Activated T-cell treated with anti-CD3 and anti-CD28 coated beads for 24 hours (primary cell): ENCODE measurements at regions not wholly inside any gene's neighbourhood (a gene's known extent, or its start where the extent isn't known, plus 50 kb on each side); places are given as distances from the start of the nearest gene placed in this dataset.
A peak's percentile ranks its signal among the peaks of the same experiment; 100 is the strongest.
"Not testable (repeated sequence)": the region's sequence is repeated elsewhere in the genome, so short reads cannot be mapped to it uniquely, and the experiment has no call there.

Source experiments
- DNase-seq: peaks from one replicate; pipeline ENCODE4 v3.0.0-alpha.2; 2020; ENCODE audit warnings: low read depth

DNA sequence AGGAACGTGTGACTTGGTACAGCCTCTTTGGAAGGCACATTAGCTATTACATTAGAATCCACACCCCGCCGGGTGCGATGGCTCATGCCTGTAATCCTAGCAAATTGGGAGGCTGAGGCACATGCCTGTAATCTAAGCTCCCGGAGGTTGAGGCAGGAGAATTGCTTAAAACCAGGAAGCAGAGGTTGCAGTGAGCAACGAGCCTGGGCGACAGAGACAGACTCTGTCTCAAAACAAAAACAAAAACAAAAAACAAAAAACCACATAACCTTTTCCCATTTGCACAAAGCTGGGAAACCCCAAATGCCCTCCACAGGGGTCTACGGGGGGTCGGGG lies 82.7 kb upstream of the METTL9 start:
- DNase-seq: not testable (repeated sequence)

DNA sequence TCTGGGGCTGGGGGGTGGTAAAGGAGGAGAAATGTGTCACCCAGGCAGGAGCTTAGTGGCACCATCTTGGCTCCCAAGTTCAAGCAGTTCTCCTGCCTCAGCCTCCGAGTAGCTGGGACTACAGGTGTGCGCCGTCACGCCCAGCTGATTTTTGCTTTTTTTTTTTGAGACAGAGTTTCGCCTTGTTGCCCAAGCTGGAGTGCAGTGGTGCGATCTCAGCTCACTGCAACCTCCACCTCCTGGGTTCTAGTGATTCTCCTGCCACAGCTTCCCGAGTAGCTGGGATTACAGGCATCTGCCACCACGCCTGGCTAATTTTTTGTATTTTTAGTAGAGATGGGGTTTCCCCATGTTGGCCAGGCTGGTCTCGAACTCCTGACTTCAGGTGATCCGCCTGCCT lies 82.1 kb upstream of the METTL9 start:
- DNase-seq: not testable (repeated sequence)

DNA sequence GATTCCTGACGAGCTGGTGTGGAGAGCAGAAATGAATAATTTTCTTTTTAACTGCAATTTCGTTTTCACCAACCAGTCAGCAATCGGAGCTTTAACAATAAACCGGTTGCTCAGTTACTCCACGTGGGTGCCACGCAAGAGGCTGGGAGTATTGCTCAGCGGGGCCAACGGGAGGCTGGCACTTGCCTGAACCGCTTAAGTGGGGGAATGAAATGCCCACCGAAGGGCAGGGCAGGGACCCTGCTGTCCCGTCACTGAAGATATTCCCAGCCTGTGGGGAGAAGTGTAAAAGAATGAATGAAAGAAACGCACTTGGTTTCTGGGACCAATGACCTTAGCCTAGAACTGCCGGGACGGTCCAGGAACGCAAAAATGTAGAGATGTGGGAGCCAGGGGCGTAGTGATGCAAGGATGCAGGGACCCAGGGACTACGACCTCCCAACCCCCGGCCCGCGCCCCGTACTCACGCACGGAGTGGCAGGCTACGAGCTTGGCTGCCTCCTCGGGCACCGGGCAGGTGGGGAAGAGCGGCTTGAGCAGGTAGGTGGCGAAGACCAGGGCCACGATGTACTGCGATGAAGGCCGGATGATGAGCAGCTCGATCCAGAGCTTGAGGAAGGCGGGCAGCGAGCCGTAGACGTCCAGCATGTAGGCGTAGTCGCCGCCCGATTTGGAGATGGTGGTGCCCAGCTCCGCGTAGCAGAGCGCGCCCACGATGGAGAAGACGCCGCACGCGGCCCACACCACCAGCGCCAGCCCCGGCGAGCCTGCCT lies 79.8 kb upstream of the METTL9 start:
- DNase-seq: peak; percentile 45

DNA sequence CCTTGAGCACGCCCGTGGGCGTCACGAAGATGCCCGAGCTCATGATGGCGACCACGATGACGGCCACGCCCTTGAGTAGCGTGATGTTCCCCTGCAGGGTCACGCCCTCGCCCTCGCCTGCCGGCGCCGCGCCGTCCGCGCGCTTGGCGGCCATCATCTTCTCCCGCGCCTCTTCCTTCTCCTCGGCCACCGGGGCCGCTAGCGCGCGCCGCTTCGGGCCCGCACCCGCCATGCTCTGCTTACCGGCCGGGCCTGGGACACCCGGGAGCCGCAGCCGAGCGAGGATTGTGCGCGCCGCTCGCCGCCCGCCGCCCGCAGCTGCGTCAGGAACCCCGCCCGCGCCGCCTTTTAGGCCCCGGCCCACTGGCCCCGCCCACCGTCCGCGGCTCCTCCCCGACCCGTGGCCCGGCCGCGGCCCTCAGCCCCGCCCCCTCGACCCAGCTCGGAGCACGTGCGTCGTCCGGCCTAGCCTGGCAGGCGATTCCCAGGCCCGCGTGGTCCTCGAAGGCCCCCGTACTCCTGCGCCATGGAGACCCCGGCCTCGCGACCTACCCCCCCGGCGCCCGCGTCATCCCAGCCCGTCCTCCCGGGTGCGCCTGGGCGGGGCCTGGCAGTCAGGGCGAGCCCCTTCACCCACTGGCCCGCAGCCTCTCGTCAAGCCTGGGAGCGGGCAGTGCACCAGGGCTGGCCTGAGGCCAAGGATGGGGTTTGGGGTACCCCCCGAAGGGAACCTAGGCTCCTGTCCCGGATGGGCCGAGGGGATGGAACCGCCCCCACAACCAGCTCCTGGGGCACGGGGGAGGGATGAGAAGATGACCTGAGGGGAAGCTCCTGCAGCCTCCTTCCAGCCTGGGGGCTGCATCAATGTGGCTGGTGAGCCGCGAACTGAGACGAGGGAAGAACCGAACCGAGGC lies 79.0 kb upstream of the METTL9 start:
- peak; percentile 96 for DNase-seq

DNA sequence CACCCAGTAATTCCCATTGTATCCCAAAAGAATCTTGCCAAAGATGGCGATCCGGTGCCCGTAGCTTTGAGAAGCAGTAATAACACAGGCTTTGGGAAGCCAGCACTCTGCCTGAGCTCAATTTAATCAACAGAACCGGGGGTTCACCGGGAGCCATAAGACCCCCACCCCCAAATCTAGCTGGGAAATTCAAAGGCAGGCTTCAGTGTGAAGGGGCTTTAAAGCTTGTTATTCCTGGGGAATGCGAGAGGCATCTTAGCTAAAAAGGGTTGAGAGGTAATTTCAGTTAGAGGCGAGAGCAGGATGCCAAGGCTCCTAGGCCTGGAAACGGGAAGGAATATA lies 78.4 kb upstream of the METTL9 start:
- DNase-seq: not testable (repeated sequence)

DNA sequence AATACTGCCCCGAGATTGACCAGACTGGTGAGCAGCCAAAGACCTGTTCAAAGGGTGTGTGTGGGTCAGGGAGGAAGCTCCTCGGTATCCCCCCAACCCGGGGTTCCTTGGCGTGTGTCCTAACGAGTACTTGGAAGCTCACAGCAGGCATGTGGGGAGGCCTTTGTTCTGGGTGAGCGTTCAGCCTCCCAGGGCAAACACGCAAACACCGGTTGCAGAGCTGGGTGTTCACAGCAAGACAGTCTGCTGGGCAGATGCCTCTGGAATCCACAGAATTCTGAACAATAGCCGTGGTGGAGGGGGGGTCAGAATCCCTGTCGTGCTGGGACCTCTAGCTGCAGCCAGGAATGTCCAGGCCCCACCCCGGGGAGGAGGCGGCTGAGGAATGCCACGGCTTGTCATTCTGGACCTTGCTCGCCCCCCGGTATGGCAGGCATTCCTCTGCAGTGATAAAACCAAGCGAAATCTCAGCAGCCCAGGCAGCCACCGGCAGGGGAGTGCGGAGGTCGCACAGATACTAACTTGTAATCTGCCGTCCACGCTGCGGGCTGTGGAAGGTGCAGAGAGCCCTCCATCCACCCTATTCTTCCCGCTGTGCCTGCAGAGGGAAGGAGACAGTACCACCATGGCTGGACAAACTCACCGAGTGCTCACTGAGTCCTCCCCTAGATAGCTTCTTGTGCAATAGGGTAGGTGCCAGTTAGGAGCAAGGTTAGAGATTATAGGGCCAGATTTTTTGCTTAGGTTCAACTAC lies 77.8 kb upstream of the METTL9 start:
- not testable (repeated sequence) for DNase-seq

DNA sequence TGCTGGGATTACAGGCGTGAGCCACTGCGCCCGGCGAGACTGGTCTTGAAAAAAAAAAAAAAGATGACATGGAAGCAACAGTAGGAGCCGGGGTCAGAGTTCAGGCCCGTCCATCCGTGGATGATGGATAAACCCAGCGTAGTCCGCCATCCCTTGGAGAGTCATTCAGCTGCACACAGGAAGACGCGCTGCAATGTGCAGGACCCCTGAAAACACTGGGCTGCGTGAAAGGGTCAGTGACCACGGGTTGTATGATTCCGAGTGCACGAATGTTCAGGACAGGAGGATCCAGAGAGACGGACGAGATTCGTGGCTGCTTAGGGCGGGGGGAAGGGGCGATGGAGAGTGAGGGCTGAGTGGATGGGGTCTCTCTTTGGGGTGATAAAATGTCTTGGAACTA lies 76.5 kb upstream of the METTL9 start:
- not testable (repeated sequence) for DNase-seq

DNA sequence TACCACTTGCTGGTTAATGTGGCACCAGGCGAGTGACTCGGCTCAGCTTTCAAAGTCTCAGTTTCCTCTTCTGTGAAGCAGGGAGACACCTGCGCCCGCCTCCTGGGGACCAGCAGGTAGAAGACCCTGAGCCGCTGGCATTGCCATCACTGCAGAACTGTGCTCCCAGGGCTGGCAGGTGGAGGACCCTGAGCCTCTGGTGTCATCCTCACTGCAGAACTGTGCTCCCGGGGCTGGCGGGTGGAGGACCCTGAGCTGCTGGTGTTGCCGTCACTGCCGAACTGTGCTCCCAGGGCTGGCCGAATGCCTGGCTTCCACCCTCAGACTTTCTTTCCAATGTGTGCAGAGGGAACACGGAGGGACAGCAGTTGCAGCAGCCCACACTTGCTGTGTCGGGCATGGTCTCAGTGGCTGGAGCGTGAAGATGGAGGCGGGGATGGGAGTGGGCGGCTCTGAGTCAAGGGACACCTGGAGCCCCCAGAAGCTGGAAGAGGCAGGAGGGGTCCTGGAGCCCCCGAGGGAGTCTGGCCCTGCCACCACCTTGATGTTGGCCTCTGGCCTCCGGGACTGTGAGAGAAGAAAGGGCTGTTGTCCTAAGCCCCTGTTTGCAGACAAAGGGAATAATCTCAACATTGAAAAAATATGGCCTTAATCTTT lies 75.8 kb upstream of the METTL9 start:
- DNase-seq: no peak

DNA sequence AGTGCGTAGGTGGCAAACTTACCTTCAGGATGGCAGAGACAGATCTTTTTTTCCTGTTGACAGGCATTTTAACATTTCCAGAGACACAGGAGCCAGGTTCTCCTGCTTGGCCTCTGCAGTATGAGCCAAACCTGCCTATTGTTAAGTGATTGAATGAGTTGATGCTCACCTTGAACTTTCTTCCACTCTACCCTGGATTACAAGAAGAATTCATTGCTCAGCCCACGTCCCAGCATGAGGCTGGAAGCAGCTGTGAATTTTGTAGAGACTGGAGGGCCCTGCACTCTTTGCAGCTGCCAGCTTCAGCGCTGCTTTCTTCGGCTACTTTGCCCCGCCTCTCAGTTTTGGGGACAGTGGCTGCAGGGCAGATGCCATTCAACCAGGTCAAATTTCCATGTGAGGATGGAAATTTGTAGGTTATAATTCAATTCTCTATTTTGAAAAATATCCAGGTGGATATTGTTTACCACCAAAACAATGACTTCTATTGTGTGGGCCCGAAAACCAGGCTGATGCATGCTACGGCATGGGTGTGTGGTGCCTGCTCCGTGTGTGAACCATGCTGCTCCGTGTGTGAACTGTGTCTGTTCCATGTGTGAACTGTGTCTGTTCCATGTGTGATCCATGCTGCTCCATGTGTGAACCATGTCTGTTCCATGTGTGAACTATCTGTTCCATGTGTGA lies 75.2 kb upstream of the METTL9 start:
- DNase-seq: no peak

DNA sequence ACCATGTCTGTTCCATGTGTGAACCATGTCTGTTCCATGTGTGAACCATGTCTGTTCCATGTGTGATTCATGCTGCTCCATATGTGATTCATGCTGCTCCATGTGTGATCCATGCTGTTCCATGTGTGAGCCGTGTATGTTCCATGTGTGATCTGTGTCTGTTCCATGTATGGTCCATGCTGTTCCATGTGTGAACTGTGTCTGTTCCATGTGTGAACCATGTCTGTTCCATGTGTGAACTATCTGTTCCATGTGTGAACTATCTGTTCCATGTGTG lies 74.7 kb upstream of the METTL9 start:
- DNase-seq: not testable (repeated sequence)

DNA sequence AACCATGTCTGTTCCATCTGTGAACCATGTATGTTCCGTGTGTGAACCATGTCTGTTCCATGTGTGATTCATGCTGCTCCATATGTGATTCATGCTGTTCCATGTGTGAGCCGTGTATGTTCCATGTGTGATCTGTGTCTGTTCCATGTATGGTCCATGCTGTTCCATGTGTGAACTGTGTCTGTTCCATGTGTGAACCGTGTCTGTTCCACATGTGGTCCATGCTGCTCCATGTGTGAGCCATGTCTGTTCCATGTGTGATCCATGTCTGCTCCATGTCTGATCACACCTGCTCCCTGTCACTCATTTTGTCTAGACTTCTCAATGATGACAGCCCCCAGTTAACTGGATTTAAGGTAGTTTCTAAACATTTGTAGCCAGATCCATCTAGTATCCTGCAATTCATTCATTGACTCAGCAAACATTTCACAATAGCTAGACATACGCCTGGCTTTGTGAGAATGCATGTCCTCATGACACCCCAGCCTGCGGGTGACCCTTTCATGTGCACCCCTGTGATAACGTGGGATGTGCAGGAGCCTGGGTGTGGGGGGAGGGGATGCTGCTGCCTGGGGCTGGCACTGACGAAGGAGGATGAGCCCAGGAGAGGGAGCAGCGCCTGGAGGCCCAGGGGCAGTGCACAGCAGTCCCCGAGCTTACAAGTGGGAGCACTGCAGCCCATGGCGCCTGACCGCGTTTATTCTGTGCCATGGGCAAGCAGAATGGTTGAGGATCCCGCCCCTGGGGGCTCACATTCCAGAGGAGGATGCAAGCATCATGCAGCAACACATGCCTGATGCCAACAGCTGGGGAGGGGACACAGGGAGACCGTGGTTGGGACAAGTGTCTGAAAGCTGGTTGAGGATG lies 74.1 kb upstream of the METTL9 start:
- not testable (repeated sequence) for DNase-seq

DNA sequence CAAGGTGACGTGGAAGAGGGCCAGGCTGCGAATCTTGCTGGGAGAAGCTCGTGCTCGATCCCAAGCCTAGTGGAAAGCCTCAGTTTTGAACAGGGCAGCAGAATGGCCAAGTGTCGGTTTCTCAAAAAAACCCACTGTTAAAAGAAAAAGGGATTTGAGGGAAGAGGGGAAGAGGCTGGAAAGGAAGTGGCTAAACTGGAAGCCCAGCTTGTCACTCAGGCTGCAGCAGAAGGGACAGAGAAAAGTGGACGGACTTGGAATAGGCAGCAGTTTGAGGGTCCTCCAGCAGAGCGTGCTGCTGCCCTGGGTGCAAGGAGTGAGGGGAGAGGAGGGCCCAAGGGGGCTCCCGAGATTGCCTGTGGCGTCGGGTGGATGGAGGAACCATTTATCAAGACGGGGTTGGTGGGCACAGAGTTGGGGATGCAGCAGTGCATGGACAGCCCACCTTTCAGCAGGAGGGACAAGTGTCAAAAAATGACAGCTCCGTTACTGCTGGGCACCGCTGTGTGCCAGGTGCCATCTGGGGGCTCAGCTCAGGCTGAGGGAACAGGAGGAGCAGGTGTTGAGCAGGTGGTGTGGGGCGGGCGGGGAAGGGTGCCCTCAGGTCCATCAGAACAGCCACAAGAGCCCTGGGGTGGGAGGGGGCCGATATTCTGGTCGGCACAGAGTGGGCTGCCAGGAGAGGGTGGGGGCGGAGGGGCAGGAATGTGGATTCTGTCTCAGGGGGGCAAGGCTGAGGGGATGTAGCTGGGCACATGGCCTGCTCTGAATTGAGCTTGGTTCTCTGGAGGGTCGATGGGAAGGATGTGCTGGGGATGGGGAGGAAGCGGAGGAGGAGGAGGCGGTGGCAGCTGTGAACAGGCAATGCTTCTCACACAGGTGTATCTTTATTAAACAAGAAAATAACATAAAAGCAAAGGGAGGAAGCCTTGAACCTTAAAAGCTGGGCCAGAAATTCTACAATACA lies 73.1 kb upstream of the METTL9 start:
- DNase-seq: not testable (repeated sequence)

DNA sequence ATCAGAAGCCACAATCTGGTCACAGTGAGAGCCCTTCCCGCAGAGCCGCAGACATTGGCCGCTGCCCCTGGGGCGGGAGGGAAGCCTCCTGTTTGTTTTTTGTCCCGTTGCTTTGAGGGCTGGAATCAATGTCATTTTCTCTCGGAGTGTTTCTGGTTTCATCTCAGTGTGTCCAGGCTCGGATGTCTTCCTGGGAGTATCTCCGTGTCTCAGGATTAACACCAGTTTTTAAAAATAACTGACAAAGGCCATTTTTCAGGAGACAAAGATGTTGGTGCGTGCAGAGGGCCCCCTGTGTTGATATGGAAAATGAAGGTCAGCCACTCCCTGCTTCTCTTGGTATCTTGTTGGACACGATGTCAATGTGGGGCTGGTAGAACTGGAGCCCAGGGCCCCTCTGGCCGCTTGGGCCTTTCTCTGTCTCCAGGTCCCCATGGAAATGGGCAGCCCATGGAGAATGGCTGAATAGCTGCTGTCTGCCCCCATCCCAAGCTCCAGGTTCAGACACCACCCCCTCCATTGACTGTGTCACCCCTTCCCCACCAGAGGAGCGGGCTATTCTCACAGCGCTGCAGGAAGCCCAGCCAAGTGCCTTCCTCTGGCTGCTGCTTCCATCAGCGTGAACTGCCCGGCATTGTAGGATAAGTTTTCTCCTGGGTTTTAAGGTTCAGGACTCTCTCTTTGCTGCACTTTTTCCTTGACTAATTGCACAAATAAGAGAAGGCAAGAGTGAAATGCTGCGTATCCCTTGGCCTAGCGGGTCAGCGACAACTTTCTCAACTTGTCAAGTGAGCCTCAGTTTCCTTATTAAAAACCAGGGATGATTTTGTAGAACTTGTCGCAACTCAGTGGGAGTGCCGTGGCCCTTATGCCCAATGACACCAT lies 72.2 kb upstream of the METTL9 start:
- no peak for DNase-seq

DNA sequence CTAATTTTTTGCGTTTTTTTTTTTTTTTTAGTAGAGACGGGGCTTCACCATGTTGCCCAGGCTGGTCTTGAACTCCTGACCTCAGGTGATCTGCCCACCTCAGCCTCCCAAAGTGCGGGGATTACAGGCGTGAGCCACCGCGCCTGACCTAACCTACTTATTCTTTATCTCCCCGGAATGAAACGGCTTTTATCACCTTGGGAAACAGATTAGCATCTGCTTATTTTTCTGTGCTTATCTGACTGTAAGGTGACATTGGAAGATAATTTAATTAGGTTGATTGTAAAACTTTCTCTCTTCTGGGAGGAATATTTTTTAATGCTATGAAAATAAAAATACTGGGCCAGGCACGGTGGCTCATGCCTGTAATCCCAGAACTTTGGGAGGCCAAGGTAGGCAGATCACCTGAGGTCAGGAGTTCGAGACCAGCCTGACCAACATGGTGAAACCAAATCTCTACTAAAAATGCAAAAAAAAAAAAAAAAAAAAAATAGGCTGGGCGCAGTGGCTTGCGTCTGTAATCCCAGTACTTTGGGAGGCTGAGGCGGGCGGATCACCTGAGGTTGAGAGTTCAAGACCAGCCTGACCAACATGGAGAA lies 70.2 kb upstream of the METTL9 start:
- not testable (repeated sequence) for DNase-seq

DNA sequence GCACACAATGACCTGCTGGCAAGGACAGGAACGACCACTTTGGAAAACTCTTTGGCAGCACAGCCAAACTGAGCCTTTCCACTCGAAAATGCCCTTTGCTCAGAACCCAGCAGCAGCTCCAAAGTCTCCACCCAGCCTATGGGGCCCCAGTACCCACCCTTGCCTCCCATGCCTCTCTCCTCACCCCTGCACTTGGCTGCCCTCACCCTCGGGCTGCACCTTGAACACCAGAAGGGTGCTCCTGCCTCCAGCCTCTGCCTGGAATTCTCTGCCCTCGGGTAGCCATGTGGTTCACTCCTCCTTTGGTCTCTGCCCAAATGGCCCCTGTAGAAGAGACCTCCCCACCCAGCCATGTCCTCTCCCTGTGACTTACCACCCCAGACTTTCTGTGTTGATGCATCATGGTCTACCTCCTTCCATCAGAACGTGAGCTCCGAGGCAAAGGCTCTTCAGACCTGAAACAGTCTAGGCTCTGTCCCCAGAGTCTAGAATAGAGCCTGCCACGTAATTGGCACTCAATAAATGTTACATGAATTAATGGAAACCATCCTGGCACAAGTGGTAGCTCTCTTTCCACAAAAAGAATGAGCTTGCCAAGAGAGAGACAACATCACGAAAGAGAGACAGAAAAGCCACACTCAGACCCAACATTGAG lies 68.5 kb upstream of the METTL9 start:
- DNase-seq: not testable (repeated sequence)

DNA sequence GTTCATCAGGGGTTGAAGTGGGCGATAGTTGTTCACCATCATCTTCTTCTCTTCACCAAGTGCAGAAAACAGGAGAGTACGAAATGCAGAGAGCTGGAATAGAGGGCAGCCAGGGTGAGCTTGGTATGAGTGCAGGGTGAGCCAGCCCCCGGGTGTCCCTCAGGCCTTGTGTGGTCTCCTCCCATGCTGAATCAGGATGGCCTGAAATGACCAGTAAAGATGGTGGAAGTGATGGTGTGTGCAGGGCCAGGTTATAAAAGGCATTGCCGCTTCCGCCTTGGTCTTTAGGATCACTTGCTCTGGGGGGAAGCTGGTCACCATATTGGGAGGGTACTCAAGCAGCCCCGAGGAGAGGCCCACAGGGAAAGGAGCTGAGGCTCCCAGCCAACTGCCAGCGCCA lies 66.4 kb upstream of the METTL9 start:
- DNase-seq: not testable (repeated sequence)

DNA sequence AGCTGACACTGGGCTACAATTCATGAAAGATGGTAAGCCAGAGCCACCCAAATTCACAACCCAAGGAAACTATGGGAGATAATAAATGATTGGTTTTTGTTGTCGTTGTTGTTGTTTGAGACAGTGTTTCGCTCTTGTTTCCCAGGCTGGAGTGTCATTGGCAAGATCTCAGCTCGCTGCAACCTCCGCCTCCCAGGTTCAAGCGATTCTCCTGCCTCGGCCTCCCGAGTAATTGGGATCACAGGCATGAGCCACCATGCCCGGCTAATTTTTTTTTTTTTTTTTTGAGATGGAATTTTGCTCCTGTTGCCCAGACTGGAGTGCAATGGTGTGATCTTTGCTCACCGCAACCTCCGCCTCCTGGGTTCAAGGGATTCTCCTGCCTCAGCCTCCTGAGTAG lies 65.9 kb upstream of the METTL9 start:
- not testable (repeated sequence) for DNase-seq

DNA sequence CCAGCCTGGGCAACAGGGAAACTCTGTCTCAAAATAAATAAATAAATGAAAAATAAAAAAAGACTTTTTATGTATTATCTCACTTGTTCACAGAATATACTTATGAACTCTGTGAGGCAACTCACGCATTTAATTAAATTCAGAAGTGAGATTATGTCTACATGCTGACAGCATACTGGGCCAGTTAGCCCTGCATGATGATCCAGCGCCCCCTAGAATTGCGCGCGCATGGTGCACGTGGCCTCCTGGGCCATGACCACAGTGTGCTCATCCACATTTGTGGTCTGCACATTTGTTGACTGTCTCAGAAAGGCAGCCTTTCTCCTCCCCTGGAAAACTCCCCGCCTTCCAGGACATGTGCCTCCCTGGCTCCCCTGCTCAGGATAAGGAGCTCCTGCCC lies 64.8 kb upstream of the METTL9 start:
- DNase-seq: not testable (repeated sequence)
